ENCODE measurements at regions not wholly inside any gene's neighbourhood (a gene's known extent, or its start where the extent isn't known, plus 50 kb on each side); places are given as distances from the start of the nearest gene placed in this dataset.
A peak's percentile ranks its signal among the peaks of the same experiment; 100 is the strongest.

- no peaks in the 10 kb centered on the region for H3K36me3 ChIP-seq (replicated peaks)
- no peak overlapping the region for H3K4me3 ChIP-seq (ENCODE audit: low read depth, low read length)
- in situ Hi-C loops (cut with HindIII; ENCODE audit: low pct_ligation_motif_present, low sequenced_read_pairs) = no loop called here
- H3K27me3 ChIP-seq (replicated peaks) = no peaks in the 10 kb centered on the region
- no peak for TF ChIP-seq CTCF (IDR thresholded peaks at IDR 0.05; ENCODE audit: low read depth, low read length, missing control alignments)
- DNase-seq = no peak
- no peak overlapping the region for H3K27ac ChIP-seq
These were observed 374.9 kb upstream of the TECRL start for GRCh38 chr4:64784125-64784524.

GRCh38 chr4:64781737-64782326, 372.6 kb upstream of the TECRL start:
- DNase-seq = peak; percentile 26
- Histone ChIP-seq H3K27me3 (replicated peaks) (no peaks in the 10 kb centered on the region), H3K4me3 (ENCODE audit: low read depth, low read length) (no peak overlapping the region), H3K27ac (no peak overlapping the region), H3K36me3 (replicated peaks) (no peaks in the 10 kb centered on the region)
- peak; percentile 54 for TF ChIP-seq CTCF (IDR thresholded peaks at IDR 0.05; ENCODE audit: low read depth, low read length, missing control alignments)
- in situ Hi-C loops (cut with HindIII; ENCODE audit: low pct_ligation_motif_present, low sequenced_read_pairs) = no loop called here

GRCh38 chr4:64780664-64781063, 371.4 kb upstream of the TECRL start:
- Histone ChIP-seq H3K36me3 (replicated peaks) (no peaks in the 10 kb centered on the region), H3K27ac (no peak overlapping the region), H3K27me3 (replicated peaks) (no peaks in the 10 kb centered on the region), H3K4me3 (ENCODE audit: low read depth, low read length) (no peak overlapping the region)
- TF ChIP-seq CTCF (IDR thresholded peaks at IDR 0.05; ENCODE audit: low read depth, low read length, missing control alignments) = no peak
- DNase-seq = no peak
- in situ Hi-C loops (cut with HindIII; ENCODE audit: low pct_ligation_motif_present, low sequenced_read_pairs) = no loop called here

- no peak overlapping the region for H3K27ac ChIP-seq
- DNase-seq = no peak
- TF ChIP-seq CTCF (IDR thresholded peaks at IDR 0.05; ENCODE audit: low read depth, low read length, missing control alignments) = no peak
- in situ Hi-C loops (cut with HindIII; ENCODE audit: low pct_ligation_motif_present, low sequenced_read_pairs) = no loop called here
- H3K4me3 ChIP-seq (ENCODE audit: low read depth, low read length) = no peak overlapping the region
- H3K27me3 ChIP-seq (replicated peaks) = no peaks in the 10 kb centered on the region
- no peaks in the 10 kb centered on the region for H3K36me3 ChIP-seq (replicated peaks)
These were observed 368.0 kb upstream of the TECRL start for GRCh38 chr4:64777286-64777685.

GRCh38 chr4:64776820-64777219, 367.6 kb upstream of the TECRL start:
- no peaks in the 10 kb centered on the region for H3K36me3 ChIP-seq (replicated peaks)
- no peak overlapping the region for H3K4me3 ChIP-seq (ENCODE audit: low read depth, low read length)
- in situ Hi-C loops (cut with HindIII; ENCODE audit: low pct_ligation_motif_present, low sequenced_read_pairs) = no loop called here
- H3K27ac ChIP-seq = no peak overlapping the region
- no peak for TF ChIP-seq CTCF (IDR thresholded peaks at IDR 0.05; ENCODE audit: low read depth, low read length, missing control alignments)
- no peak for DNase-seq
- H3K27me3 ChIP-seq (replicated peaks) = no peaks in the 10 kb centered on the region

GRCh38 chr4:64774626-64775025, 365.4 kb upstream of the TECRL start:
- Histone ChIP-seq H3K4me3 (ENCODE audit: low read depth, low read length) (no peak overlapping the region), H3K27ac (no peak overlapping the region), H3K36me3 (replicated peaks) (no peaks in the 10 kb centered on the region), H3K27me3 (replicated peaks) (no peaks in the 10 kb centered on the region)
- in situ Hi-C loops (cut with HindIII; ENCODE audit: low pct_ligation_motif_present, low sequenced_read_pairs) = no loop called here
- no peak for DNase-seq
- no peak for TF ChIP-seq CTCF (IDR thresholded peaks at IDR 0.05; ENCODE audit: low read depth, low read length, missing control alignments)

Data from brain microvascular endothelial cell (primary cell).